Smooth muscle cell (in vitro differentiated cells): ENCODE measurements at regions not wholly inside any gene's neighbourhood (a gene's known extent, or its start where the extent isn't known, plus 50 kb on each side); places are given as distances from the start of the nearest gene placed in this dataset.
"Not testable (repeated sequence)": the region's sequence is repeated elsewhere in the genome, so short reads cannot be mapped to it uniquely, and the experiment has no call there.

ENCODE experiments used
- DNase-seq: peaks from one replicate; lab custom pipeline; 2025; ENCODE audit not compliant: unreplicated experiment; lab: John Stamatoyannopoulos, UW
- H2AFZ ChIP-seq: fragments of 200-600 bp; sonication (generic); 2 replicates; pipeline ENCODE4 v1.6.0; 2016; ENCODE audit warnings: antibody characterized with exemption, low read depth, mild to moderate bottlenecking
- H3F3A ChIP-seq: fragments of 200-600 bp; sonication (generic); 2 replicates; pipeline ENCODE4 v1.6.0; 2017; ENCODE audit warnings: antibody characterized with exemption, low read depth
- H3K27ac ChIP-seq: fragments of 200-600 bp; sonication (generic); 2 replicates; pipeline ENCODE4 v1.5.1; 2016; ENCODE audit warnings: low read depth, mild to moderate bottlenecking
- H3K27me3 ChIP-seq: fragments of 200-600 bp; sonication (generic); 2 replicates; pipeline ENCODE4 v1.6.1; 2016; ENCODE audit warnings: low read depth, mild to moderate bottlenecking
- H3K36me3 ChIP-seq: fragments of 200-600 bp; sonication (generic); 2 replicates; pipeline ENCODE4 v1.5.1; 2016; ENCODE audit warnings: low read depth
- H3K4me1 ChIP-seq: fragments of 200-600 bp; sonication (generic); 2 replicates; pipeline ENCODE4 v1.5.1; 2016; ENCODE audit warnings: low read depth
- H3K4me2 ChIP-seq: fragments of 200-600 bp; sonication (generic); 2 replicates; pipeline ENCODE4 v1.6.0; 2016; ENCODE audit warnings: mild to moderate bottlenecking
- H3K4me3 ChIP-seq: fragments of 200-600 bp; sonication (generic); 2 replicates; pipeline ENCODE4 v1.5.1; 2016; ENCODE audit warnings: mild to moderate bottlenecking
- H3K79me2 ChIP-seq: fragments of 200-600 bp; sonication (generic); 2 replicates; pipeline ENCODE4 v1.6.0; 2016; ENCODE audit warnings: low read depth, mild to moderate bottlenecking
- H3K9ac ChIP-seq: fragments of 200-600 bp; sonication (generic); 2 replicates; pipeline ENCODE4 v1.6.0; 2016; ENCODE audit warnings: low read depth
- H3K9me3 ChIP-seq: fragments of 200-600 bp; sonication (generic); replicated peaks from 2 replicates; pipeline ENCODE4 v1.5.1; 2016; ENCODE audit warnings: low read depth
- H4K20me1 ChIP-seq: fragments of 200-600 bp; sonication (generic); 2 replicates; pipeline ENCODE4 v1.6.0; 2016; ENCODE audit warnings: low read depth
- CTCF ChIP-seq: fragments of 200-600 bp; sonication (generic); IDR thresholded peaks from 2 replicates; pipeline ENCODE4 v1.5.1; 2017; ENCODE audit warnings: borderline replicate concordance, mild to moderate bottlenecking, antibody characterized with exemption; ENCODE audit not compliant: insufficient read depth, poor library complexity, severe bottlenecking
- WGBS: methylation state at CpG from one replicate; pipeline ENCODE4 v1.1.7; 2016; ENCODE audit warnings: low lambda C conversion rate; 5-methylcytosine and 5-hydroxymethylcytosine counted together

- Histone ChIP-seq H4K20me1 (no peaks in the 10 kb centered on the region), H3K79me2 (no peaks in the 10 kb centered on the region), H2AFZ (no peak overlapping the region), H3K4me1 (peaks cover 4% of the 10 kb centered on the region), H3K27me3 (no peaks in the 10 kb centered on the region), H3K4me3 (no peak overlapping the region), H3F3A (no peaks in the 10 kb centered on the region), H3K9me3 (no peaks in the 10 kb centered on the region), H3K4me2 (no peak overlapping the region), H3K36me3 (no peaks in the 10 kb centered on the region), H3K27ac (no peak overlapping the region), H3K9ac (no peak overlapping the region)
- DNase-seq = no peak
- 78% methylated on average over 12 of the region's 12 CpGs for WGBS
- TF ChIP-seq CTCF = no peak
Measured at GRCh38 chr2:7094231-7094741, 177.1 kb downstream of the RNF144A start.

- H3K4me1 ChIP-seq = peaks cover 4% of the 10 kb centered on the region
- no peak overlapping the region for H3K4me2 ChIP-seq
- H3K79me2 ChIP-seq = no peaks in the 10 kb centered on the region
- H3F3A ChIP-seq = no peaks in the 10 kb centered on the region
- H3K4me3 ChIP-seq = no peak overlapping the region
- no peaks in the 10 kb centered on the region for H3K27me3 ChIP-seq
- H3K9me3 ChIP-seq = no peaks in the 10 kb centered on the region
- no peak for TF ChIP-seq CTCF
- H3K36me3 ChIP-seq = no peaks in the 10 kb centered on the region
- H3K9ac ChIP-seq = no peak overlapping the region
- WGBS = 87% methylated on average over 20 of the region's 20 CpGs
- H4K20me1 ChIP-seq = no peaks in the 10 kb centered on the region
- no peak overlapping the region for H2AFZ ChIP-seq
- no peak overlapping the region for H3K27ac ChIP-seq
- no peak for DNase-seq
Measured at GRCh38 chr2:7096726-7097352, 179.6 kb downstream of the RNF144A start.

- no peaks in the 10 kb centered on the region for H3F3A ChIP-seq
- H3K4me1 ChIP-seq = peaks cover 4% of the 10 kb centered on the region
- no peaks in the 10 kb centered on the region for H3K36me3 ChIP-seq
- no peak overlapping the region for H3K9ac ChIP-seq
- peak; percentile 99 for TF ChIP-seq CTCF
- H3K4me3 ChIP-seq = peak overlapping the region; percentile 31
- no peak overlapping the region for H2AFZ ChIP-seq
- H3K4me2 ChIP-seq = peak overlapping the region; percentile 56
- 7% methylated on average over 18 of the region's 18 CpGs for WGBS
- DNase-seq = peak; percentile 27
- H4K20me1 ChIP-seq = no peaks in the 10 kb centered on the region
- H3K27me3 ChIP-seq = no peaks in the 10 kb centered on the region
- no peak overlapping the region for H3K27ac ChIP-seq
- H3K79me2 ChIP-seq = no peaks in the 10 kb centered on the region
- H3K9me3 ChIP-seq = no peaks in the 10 kb centered on the region
Measured at GRCh38 chr2:7097353-7097895, 180.2 kb downstream of the RNF144A start.

GRCh38 chr2:7098816-7099215, 181.6 kb downstream of the RNF144A start:
- Histone ChIP-seq H3K36me3 (no peaks in the 10 kb centered on the region), H3F3A (no peaks in the 10 kb centered on the region), H4K20me1 (no peaks in the 10 kb centered on the region), H3K9me3 (no peaks in the 10 kb centered on the region), H3K27ac (no peak overlapping the region), H3K27me3 (no peaks in the 10 kb centered on the region), H3K4me2 (no peak overlapping the region), H3K9ac (no peak overlapping the region), H2AFZ (no peak overlapping the region), H3K79me2 (no peaks in the 10 kb centered on the region), H3K4me1 (peaks cover 4% of the 10 kb centered on the region), H3K4me3 (no peak overlapping the region)
- TF ChIP-seq CTCF = no peak
- 79% methylated on average over 4 of the region's 4 CpGs for WGBS
- DNase-seq = no peak

GRCh38 chr2:7099687-7100086, 182.5 kb downstream of the RNF144A start:
- H3K4me1 ChIP-seq, DNase-seq, H3K27me3 ChIP-seq, H3K27ac ChIP-seq, H3K36me3 ChIP-seq, H3K9ac ChIP-seq, H3K9me3 ChIP-seq, H4K20me1 ChIP-seq, H3K79me2 ChIP-seq, H3K4me3 ChIP-seq, H3F3A ChIP-seq, H3K4me2 ChIP-seq, H2AFZ ChIP-seq: not testable (repeated sequence)
- 91% methylated on average over 4 of the region's 4 CpGs for WGBS
